ENCODE measurements at regions not wholly inside any gene's neighbourhood (a gene's known extent, or its start where the extent isn't known, plus 50 kb on each side); places are given as distances from the start of the nearest gene placed in this dataset.
"Not testable (repeated sequence)": the region's sequence is repeated elsewhere in the genome, so short reads cannot be mapped to it uniquely, and the experiment has no call there.

GRCh38 chr7:91790646-91791045 is 89.9 kb downstream of the MTERF1 start:
- H4K20me1 ChIP-seq (ENCODE audit: insufficient read depth); CTCF ChIA-PET; intact Hi-C loops (cut with micrococcal nuclease); H3K4me1 ChIP-seq (ENCODE audit: control insufficient read depth in 1 of 2, insufficient read depth in 2 of 2, low read length in 2 of 2); H3K36me3 ChIP-seq (ENCODE audit: control insufficient read depth in 1 of 2, insufficient read depth in 2 of 2, low read length in 2 of 2); H3K9ac ChIP-seq (ENCODE audit: low read length); H3K4me3 ChIP-seq (replicated peaks in 1 of 2; ENCODE audit: low read depth in 1 of 2, low read length in 2 of 2); POLR2A ChIA-PET; H3K79me2 ChIP-seq (ENCODE audit: insufficient read depth, low read length); H2AFZ ChIP-seq (ENCODE audit: low read depth, low read length, poor library complexity, severe bottlenecking); DNase-seq (ENCODE audit: low read depth, low spot score); RAD21 ChIA-PET (ENCODE audit: low non-redundant PET in 1 of 2, low total read pairs in 2 of 2, uncharacterized antibody in 2 of 2, unreplicated experiment in 2 of 2); H3K9me3 ChIP-seq (ENCODE audit: control insufficient read depth in 1 of 2, insufficient read depth in 1 of 2, low read depth in 1 of 2, low read length in 2 of 2); H3K27me3 ChIP-seq (ENCODE audit: insufficient read depth, low read length); ATAC-seq; BruUV-seq (replicated peaks); H3K9me2 ChIP-seq (ENCODE audit: insufficient read depth); H3K4me2 ChIP-seq (ENCODE audit: low read length); H3K27ac ChIP-seq (ENCODE audit: low read depth, low read length): not testable (repeated sequence)

- Histone ChIP-seq H3K9me2 (ENCODE audit: insufficient read depth) (no peaks in the 10 kb centered on the region), H3K27ac (ENCODE audit: low read depth, low read length) (no peak overlapping the region), H3K4me1 (ENCODE audit: control insufficient read depth in 1 of 2, insufficient read depth in 2 of 2, low read length in 2 of 2) (no peaks in the 10 kb centered on the region), H3K4me2 (ENCODE audit: low read length) (no peak overlapping the region), H3K36me3 (ENCODE audit: control insufficient read depth in 1 of 2, insufficient read depth in 2 of 2, low read length in 2 of 2) (no peaks in the 10 kb centered on the region), H3K79me2 (ENCODE audit: insufficient read depth, low read length) (no peaks in the 10 kb centered on the region), H3K9ac (ENCODE audit: low read length) (no peak overlapping the region), H3K9me3 (ENCODE audit: control insufficient read depth in 1 of 2, insufficient read depth in 1 of 2, low read depth in 1 of 2, low read length in 2 of 2) (no peaks in the 10 kb centered on the region), H2AFZ (ENCODE audit: low read depth, low read length, poor library complexity, severe bottlenecking) (no peak overlapping the region), H3K4me3 (replicated peaks in 1 of 2; ENCODE audit: low read depth in 1 of 2, low read length in 2 of 2) (no peak overlapping the region), H4K20me1 (ENCODE audit: insufficient read depth) (no peaks in the 10 kb centered on the region), H3K27me3 (ENCODE audit: insufficient read depth, low read length) (no peaks in the 10 kb centered on the region)
- TF ChIP-seq ZBTB33 (IDR thresholded peaks at IDR 0.05; ENCODE audit: extremely low read depth, insufficient replicate concordance, low read length) = no peak
- TF ChIP-seq POLR2AphosphoS5 (IDR thresholded peaks at IDR 0.05; ENCODE audit: low read depth, low read length) = no peak
- no peak for TF ChIP-seq SP1 (IDR thresholded peaks at IDR 0.05; ENCODE audit: low read depth)
- TF ChIP-seq ELF1 (IDR thresholded peaks at IDR 0.05; ENCODE audit: borderline replicate concordance, low read depth) = no peak
- no peak for TF ChIP-seq SIN3A (IDR thresholded peaks at IDR 0.05; ENCODE audit: low read depth)
- no peak for TF ChIP-seq YY1 (IDR thresholded peaks at IDR 0.05; ENCODE audit: extremely low read depth, insufficient replicate concordance, low read depth, low read length)
- TF ChIP-seq CEBPB (IDR thresholded peaks at IDR 0.05; ENCODE audit: low read depth) = no peak
- TF ChIP-seq SRF (IDR thresholded peaks at IDR 0.05; ENCODE audit: low read depth) = no peak
- no peak for TF ChIP-seq EZH2phosphoT487 (IDR thresholded peaks at IDR 0.05; ENCODE audit: borderline replicate concordance)
- no peak for TF ChIP-seq EZH2 (IDR thresholded peaks at IDR 0.05)
- TF ChIP-seq RAD21 (IDR thresholded peaks at IDR 0.05; ENCODE audit: low read depth) = no peak
- TF ChIP-seq MAX (IDR thresholded peaks at IDR 0.05) = no peak
- no peak for TF ChIP-seq JUND (IDR thresholded peaks at IDR 0.05)
- TF ChIP-seq ATF3 (IDR thresholded peaks at IDR 0.05) = no peak
- no peak for TF ChIP-seq ZNF274 (IDR thresholded peaks at IDR 0.05; ENCODE audit: low read depth, low read length)
- no peak for TF ChIP-seq CTCF (IDR thresholded peaks at IDR 0.05 in 2 of 3, conservative IDR thresholded peaks at IDR 0.05 in 1 of 3; ENCODE audit: borderline replicate concordance in 1 of 3, insufficient read depth in 1 of 3, low read depth in 2 of 3, low read length in 2 of 3)
- no peak for TF ChIP-seq EGR1 (IDR thresholded peaks at IDR 0.05; ENCODE audit: low read depth)
- ChIA-PET RAD21 (ENCODE audit: low non-redundant PET in 1 of 2, low total read pairs in 2 of 2, uncharacterized antibody in 2 of 2, unreplicated experiment in 2 of 2) (no interaction called here), POLR2A (no interaction called here), CTCF (no interaction called here)
- ATAC-seq (no peak), DNase-seq (ENCODE audit: low read depth, low spot score) (no peak)
- no TSS peak for BruUV-seq (replicated peaks)
- intact Hi-C loops (cut with micrococcal nuclease) = no loop called here
These were observed 84.4 kb downstream of the MTERF1 start for GRCh38 chr7:91796122-91796521.
